ENCODE measurements at regions not wholly inside any gene's neighbourhood (a gene's known extent, or its start where the extent isn't known, plus 50 kb on each side); places are given as distances from the start of the nearest gene placed in this dataset.

- Mint-ChIP-seq H3K27me3 (peaks cover 5% of the 10 kb centered on the region), H3K9me3 (ENCODE audit: low read depth) (peaks cover 1% of the 10 kb centered on the region), H3K4me3 (ENCODE audit: low read depth) (no peak overlapping the region), H3K27ac (no peak overlapping the region), H3K36me3 (ENCODE audit: insufficient read depth) (no peaks in the 10 kb centered on the region), H3K4me1 (ENCODE audit: low read depth) (peaks cover 13% of the 10 kb centered on the region)
- no peak for TF ChIP-seq CTCF (IDR thresholded peaks at IDR 0.05; ENCODE audit: unreplicated experiment)
- no peak for DNase-seq (ENCODE audit: low spot score, unreplicated experiment)
Observed at GRCh38 chr2:147382322-147382948, 462.4 kb upstream of the ACVR2A start.

GRCh38 chr2:147378403-147378802 lies 466.4 kb upstream of the ACVR2A start:
- DNase-seq (ENCODE audit: low spot score, unreplicated experiment) = no peak
- Mint-ChIP-seq H3K9me3 (ENCODE audit: low read depth) (peaks cover 3% of the 10 kb centered on the region), H3K27ac (no peak overlapping the region), H3K4me1 (ENCODE audit: low read depth) (peaks cover 19% of the 10 kb centered on the region), H3K27me3 (peaks cover 5% of the 10 kb centered on the region), H3K4me3 (ENCODE audit: low read depth) (no peak overlapping the region), H3K36me3 (ENCODE audit: insufficient read depth) (no peaks in the 10 kb centered on the region)
- no peak for TF ChIP-seq CTCF (IDR thresholded peaks at IDR 0.05; ENCODE audit: unreplicated experiment)

GRCh38 chr2:147375073-147375472 lies 469.8 kb upstream of the ACVR2A start:
- TF ChIP-seq CTCF (IDR thresholded peaks at IDR 0.05; ENCODE audit: unreplicated experiment) = no peak
- no peaks in the 10 kb centered on the region for H3K27me3 Mint-ChIP-seq
- H3K9me3 Mint-ChIP-seq (ENCODE audit: low read depth) = peaks cover 7% of the 10 kb centered on the region

GRCh38 chr2:147374423-147374811 lies 470.4 kb upstream of the ACVR2A start:
- no peaks in the 10 kb centered on the region for H3K27me3 Mint-ChIP-seq
- H3K27ac Mint-ChIP-seq = peak overlapping the region; percentile 29
- DNase-seq (ENCODE audit: low spot score, unreplicated experiment) = no peak
- peaks cover 22% of the 10 kb centered on the region for H3K4me1 Mint-ChIP-seq (ENCODE audit: low read depth)
- no peak overlapping the region for H3K4me3 Mint-ChIP-seq (ENCODE audit: low read depth)
- no peaks in the 10 kb centered on the region for H3K36me3 Mint-ChIP-seq (ENCODE audit: insufficient read depth)
- TF ChIP-seq CTCF (IDR thresholded peaks at IDR 0.05; ENCODE audit: unreplicated experiment) = no peak
- H3K9me3 Mint-ChIP-seq (ENCODE audit: low read depth) = peaks cover 7% of the 10 kb centered on the region

More at GRCh38 chr2:147375073-147375472, 469.8 kb upstream of the ACVR2A start:
- DNase-seq (ENCODE audit: low spot score, unreplicated experiment) = no peak
- H3K27ac Mint-ChIP-seq = no peak overlapping the region
- H3K36me3 Mint-ChIP-seq (ENCODE audit: insufficient read depth) = no peaks in the 10 kb centered on the region
- H3K4me3 Mint-ChIP-seq (ENCODE audit: low read depth) = no peak overlapping the region
- H3K4me1 Mint-ChIP-seq (ENCODE audit: low read depth) = peaks cover 23% of the 10 kb centered on the region

GRCh38 chr2:147373800-147374422 lies 470.9 kb upstream of the ACVR2A start:
- DNase-seq (ENCODE audit: low spot score, unreplicated experiment) = no peak
- H3K4me1 Mint-ChIP-seq (ENCODE audit: low read depth) = peaks cover 20% of the 10 kb centered on the region
- H3K9me3 Mint-ChIP-seq (ENCODE audit: low read depth) = peaks cover 7% of the 10 kb centered on the region
- H3K27ac Mint-ChIP-seq = no peak overlapping the region
- TF ChIP-seq CTCF (IDR thresholded peaks at IDR 0.05; ENCODE audit: unreplicated experiment) = no peak
- no peaks in the 10 kb centered on the region for H3K27me3 Mint-ChIP-seq
- H3K4me3 Mint-ChIP-seq (ENCODE audit: low read depth) = no peak overlapping the region
- H3K36me3 Mint-ChIP-seq (ENCODE audit: insufficient read depth) = no peaks in the 10 kb centered on the region

All from progenitor cell of endocrine pancreas (in vitro differentiated cells).